Esophagus squamous epithelium (tissue), 5 donors: ENCODE measurements at regions not wholly inside any gene's neighbourhood (a gene's known extent, or its start where the extent isn't known, plus 50 kb on each side); places are given as distances from the start of the nearest gene placed in this dataset.

Experiments used
- DNase-seq: peaks from one replicate; lab custom pipeline; 2025; lab: John Stamatoyannopoulos, UW
- H3K27ac ChIP-seq, 4 donors: fragments of 200-600 bp; sonication (generic); one replicate each; pipeline ENCODE4 v1.5.1; 2016 to 2019; ENCODE audit warnings: mild to moderate bottlenecking in 1 of 4
- H3K27me3 ChIP-seq, 4 donors: fragments of 200-600 bp; sonication (generic); 1 replicate in 3 of 4; 2 replicates in 1 of 4; pipeline versions ENCODE4 v1.5.1 to v1.6.0; 2017 to 2021; ENCODE audit warnings: antibody characterized with exemption in 1 of 4
- H3K36me3 ChIP-seq, 3 donors: fragments of 200-600 bp; sonication (generic); one replicate each; pipeline ENCODE4 v1.5.1; 2016 to 2019
- H3K4me1 ChIP-seq, 3 donors: fragments of 200-600 bp; sonication (generic); one replicate each; pipeline ENCODE4 v1.5.1; 2017 to 2019
- H3K4me3 ChIP-seq, 4 donors: fragments of 200-600 bp; sonication (generic); 1 replicate in 3 of 4; 2 replicates in 1 of 4; pipeline ENCODE4 v1.5.1; 2016 to 2019; ENCODE audit warnings: mild to moderate bottlenecking in 2 of 4, moderate library complexity in 1 of 4
- H3K9me3 ChIP-seq, 3 donors: fragments of 200-600 bp; sonication (generic); one replicate each; pipeline ENCODE4 v1.5.1; 2016 to 2019
- CTCF ChIP-seq, 6 experiments: fragments of 450-650 bp in 4 of 6; fragments of 200-600 bp in 2 of 6; sonication (generic) in 2 of 6; IDR thresholded peaks; one replicate each; pipeline ENCODE4 v1.5.1; 2016 to 2019; ENCODE audit warnings: antibody characterized with exemption in 6 of 6, mild to moderate bottlenecking in 4 of 6, moderate library complexity in 4 of 6
- POLR2A ChIP-seq, 4 donors: fragments of 450-650 bp; IDR thresholded peaks; one replicate each; pipeline ENCODE4 v1.6.1; 2017; ENCODE audit warnings: antibody characterized with exemption in 4 of 4, mild to moderate bottlenecking in 4 of 4, moderate library complexity in 3 of 4
- WGBS, 2 donors: methylation state at CpG; one replicate each; pipeline ENCODE4 v1.1.5; 2018; 5-methylcytosine and 5-hydroxymethylcytosine counted together
- intact Hi-C: fragments of 100-400 bp; cut with DNase I; formaldehyde crosslinking; loops from one replicate; pipeline ENCODE4 v1.15.0; 2022
- donor health status: DM: yes; HTN: yes; CAD: no.

GRCh38 chr6:18693881-18694280 lies 306.7 kb downstream of the RNF144B start:
- 72 to 78% methylated on average over 6 of the region's 6 CpGs for WGBS, 2 donors

DNA sequence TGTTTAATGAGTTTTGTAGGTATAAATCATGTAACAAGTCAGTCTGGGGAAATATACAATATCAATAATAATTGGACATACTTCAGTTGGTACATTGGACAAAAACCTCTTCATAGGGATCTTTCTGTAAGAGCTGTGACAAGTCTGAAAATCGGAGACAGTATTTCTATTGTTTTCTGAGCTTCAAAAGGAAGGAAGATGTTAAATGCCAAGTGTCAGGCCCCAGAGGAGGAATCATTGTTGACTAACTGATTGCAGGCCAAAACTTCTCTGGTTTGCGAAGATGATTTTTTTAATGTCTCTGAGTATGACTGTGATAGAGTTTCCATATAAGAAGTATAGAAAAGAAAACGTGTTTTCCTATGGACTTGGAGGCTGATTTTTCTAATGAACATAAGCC lies 316.4 kb downstream of the RNF144B start:
- no peak overlapping the region for H3K27ac ChIP-seq
- H3K4me3 ChIP-seq = no peak overlapping the region
- no peak for DNase-seq
- H3K9me3 ChIP-seq = no peaks in the 10 kb centered on the region
- WGBS, 2 donors = 26 to 52% methylated on average over 3 of the region's 3 CpGs
- no peaks in the 10 kb centered on the region for H3K4me1 ChIP-seq
- intact Hi-C loops = no loop called here
- H3K36me3 ChIP-seq = no peaks in the 10 kb centered on the region
- H3K27me3 ChIP-seq = no peaks in the 10 kb centered on the region
- TF ChIP-seq POLR2A (IDR thresholded peaks at IDR 0.05) (no peak), CTCF (IDR thresholded peaks at IDR 0.05) (no peak)

More at GRCh38 chr6:18693881-18694280, 306.7 kb downstream of the RNF144B start:
- Histone ChIP-seq H3K27ac (no peak overlapping the region), H3K4me3 (no peak overlapping the region), H3K4me1 (no peaks in the 10 kb centered on the region), H3K36me3 (no peaks in the 10 kb centered on the region), H3K27me3 (no peaks in the 10 kb centered on the region), H3K9me3 (no peaks in the 10 kb centered on the region)
- DNase-seq = no peak
- no peak for TF ChIP-seq CTCF (IDR thresholded peaks at IDR 0.05)
- no peak for TF ChIP-seq POLR2A (IDR thresholded peaks at IDR 0.05)
- intact Hi-C loops = no loop called here

- 50 to 52% methylated on average over 6 of the region's 6 CpGs for WGBS, 2 donors
- Histone ChIP-seq H3K27ac (no peak overlapping the region), H3K27me3 (no peaks in the 10 kb centered on the region), H3K9me3 (no peaks in the 10 kb centered on the region), H3K36me3 (no peaks in the 10 kb centered on the region), H3K4me1 (no peaks in the 10 kb centered on the region), H3K4me3 (no peak overlapping the region)
- TF ChIP-seq POLR2A (IDR thresholded peaks at IDR 0.05) = no peak
- TF ChIP-seq CTCF (IDR thresholded peaks at IDR 0.05) = no peak
- intact Hi-C loops = no loop called here
- no peak for DNase-seq
Observed at GRCh38 chr6:18707714-18708439, 320.7 kb downstream of the RNF144B start.

GRCh38 chr6:18712595-18712994 lies 325.4 kb downstream of the RNF144B start:
- no peaks in the 10 kb centered on the region for H3K36me3 ChIP-seq
- no peak overlapping the region for H3K4me3 ChIP-seq
- no peak for TF ChIP-seq POLR2A (IDR thresholded peaks at IDR 0.05)
- TF ChIP-seq CTCF (IDR thresholded peaks at IDR 0.05) = no peak
- WGBS, 2 donors = 76 to 79% methylated on average over 4 of the region's 4 CpGs
- no peak for DNase-seq
- H3K27me3 ChIP-seq = no peaks in the 10 kb centered on the region
- H3K9me3 ChIP-seq = no peaks in the 10 kb centered on the region
- H3K4me1 ChIP-seq = no peaks in the 10 kb centered on the region
- intact Hi-C loops = no loop called here
- no peak overlapping the region for H3K27ac ChIP-seq

DNA sequence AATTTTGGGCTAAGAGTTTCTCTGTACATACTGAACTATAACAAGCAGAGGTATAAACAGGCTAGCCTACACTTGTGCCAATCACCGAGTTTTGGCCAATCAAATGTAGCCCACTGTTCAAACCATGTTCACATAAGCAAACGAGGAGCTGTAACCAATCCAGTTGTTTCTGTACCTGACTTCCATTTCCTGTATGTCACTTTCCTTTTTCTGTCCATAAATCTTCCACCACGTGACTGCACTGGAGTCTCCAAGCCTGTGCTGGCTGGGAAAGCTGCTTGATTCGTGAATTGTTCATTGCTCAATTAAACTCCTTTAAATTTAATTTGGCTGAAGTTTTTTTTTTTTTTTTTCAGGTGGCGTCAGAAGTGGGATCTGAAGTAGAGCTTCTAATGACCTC lies 332.9 kb downstream of the RNF144B start:
- no peak overlapping the region for H3K27ac ChIP-seq
- no peaks in the 10 kb centered on the region for H3K4me1 ChIP-seq
- no peaks in the 10 kb centered on the region for H3K27me3 ChIP-seq
- intact Hi-C loops = no loop called here
- H3K36me3 ChIP-seq = no peaks in the 10 kb centered on the region
- 45 to 57% methylated on average over 5 of the region's 5 CpGs for WGBS, 2 donors
- H3K9me3 ChIP-seq = no peaks in the 10 kb centered on the region
- DNase-seq = no peak
- H3K4me3 ChIP-seq = no peak overlapping the region
- TF ChIP-seq CTCF (IDR thresholded peaks at IDR 0.05) (no peak), POLR2A (IDR thresholded peaks at IDR 0.05) (no peak)
